Neural progenitor cell (in vitro differentiated cells): ENCODE measurements at regions not wholly inside any gene's neighbourhood (a gene's known extent, or its start where the extent isn't known, plus 50 kb on each side); places are given as distances from the start of the nearest gene placed in this dataset.

Experiments used
- DNase-seq: peaks from one replicate; pipeline ENCODE4 v3.0.0-alpha.2; 2016; ENCODE audit warnings: low spot score
- H2AFZ ChIP-seq: fragments of 200-600 bp; sonication (generic); replicated peaks from 2 replicates; pipeline ENCODE4 v1.6.1; 2016; ENCODE audit warnings: antibody characterized with exemption
- H3F3A ChIP-seq: fragments of 200-600 bp; sonication (generic); 2 replicates; pipeline ENCODE4 v1.6.1; 2016; ENCODE audit warnings: antibody characterized with exemption, low read depth
- H3K27ac ChIP-seq: fragments of 200-600 bp; sonication (generic); 2 replicates; pipeline ENCODE4 v1.5.1; 2016; ENCODE audit warnings: mild to moderate bottlenecking
- H3K27me3 ChIP-seq: fragments of 200-600 bp; sonication (generic); 2 replicates; pipeline ENCODE4 v1.6.1; 2016; ENCODE audit warnings: mild to moderate bottlenecking, moderate library complexity
- H3K36me3 ChIP-seq: fragments of 200-600 bp; sonication (generic); 2 replicates; pipeline ENCODE4 v1.5.1; 2016
- H3K4me1 ChIP-seq: fragments of 200-600 bp; sonication (generic); 2 replicates; pipeline ENCODE4 v1.6.1; 2016; ENCODE audit warnings: mixed run types
- H3K4me2 ChIP-seq: fragments of 200-600 bp; sonication (generic); 2 replicates; pipeline ENCODE4 v1.6.1; 2016
- H3K4me3 ChIP-seq: fragments of 200-600 bp; sonication (generic); 2 replicates; pipeline ENCODE4 v1.5.1; 2016
- H3K79me2 ChIP-seq: fragments of 200-600 bp; sonication (generic); 2 replicates; pipeline ENCODE4 v1.6.1; 2016; ENCODE audit warnings: low read depth
- H3K9ac ChIP-seq: fragments of 200-600 bp; sonication (generic); 2 replicates; pipeline ENCODE4 v1.6.1; 2016
- H3K9me3 ChIP-seq: fragments of 200-600 bp; sonication (generic); 2 replicates; pipeline ENCODE4 v1.5.1; 2016; ENCODE audit warnings: low read depth
- H4K20me1 ChIP-seq: fragments of 200-600 bp; sonication (generic); 2 replicates; pipeline ENCODE4 v1.6.1; 2016; ENCODE audit warnings: low read depth
- H3K27ac Mint-ChIP-seq: 3 replicates; pipeline ENCODE4 v1.8.0; 2021; ENCODE audit warnings: mixed read lengths
- H3K27me3 Mint-ChIP-seq: 2 replicates; pipeline ENCODE4 v1.8.0; 2022; ENCODE audit warnings: low read depth, mild to moderate bottlenecking, inconsistent platforms, moderate library complexity, mixed read lengths; ENCODE audit not compliant: insufficient read depth
- H3K36me3 Mint-ChIP-seq: 3 replicates; pipeline ENCODE4 v1.8.0; 2021; ENCODE audit warnings: mixed read lengths
- H3K4me1 Mint-ChIP-seq: 3 replicates; pipeline ENCODE4 v1.8.0; 2021; ENCODE audit warnings: mixed read lengths
- H3K4me3 Mint-ChIP-seq: 3 replicates; pipeline ENCODE4 v1.8.0; 2021; ENCODE audit warnings: mild to moderate bottlenecking, moderate library complexity, mixed read lengths
- H3K9me3 Mint-ChIP-seq: 3 replicates; pipeline ENCODE4 v1.8.0; 2020; ENCODE audit warnings: mixed read lengths
- EZH2 ChIP-seq: fragments of 200-600 bp; sonication (generic); IDR thresholded peaks from 2 replicates; pipeline ENCODE4 v1.6.1; 2017; ENCODE audit warnings: antibody characterized with exemption, mild to moderate bottlenecking, moderate library complexity
- EZH2phosphoT487 ChIP-seq: fragments of 200-600 bp; sonication (generic); IDR thresholded peaks from 2 replicates; pipeline ENCODE4 v1.6.1; 2017; ENCODE audit warnings: antibody characterized with exemption
- TF ChIP-seq, protein P1 (sequence below): fragments of 200-600 bp; sonication (generic); IDR thresholded peaks from 2 replicates; pipeline ENCODE4 v1.5.1; 2017; ENCODE audit warnings: antibody characterized with exemption, mild to moderate bottlenecking

DNA sequence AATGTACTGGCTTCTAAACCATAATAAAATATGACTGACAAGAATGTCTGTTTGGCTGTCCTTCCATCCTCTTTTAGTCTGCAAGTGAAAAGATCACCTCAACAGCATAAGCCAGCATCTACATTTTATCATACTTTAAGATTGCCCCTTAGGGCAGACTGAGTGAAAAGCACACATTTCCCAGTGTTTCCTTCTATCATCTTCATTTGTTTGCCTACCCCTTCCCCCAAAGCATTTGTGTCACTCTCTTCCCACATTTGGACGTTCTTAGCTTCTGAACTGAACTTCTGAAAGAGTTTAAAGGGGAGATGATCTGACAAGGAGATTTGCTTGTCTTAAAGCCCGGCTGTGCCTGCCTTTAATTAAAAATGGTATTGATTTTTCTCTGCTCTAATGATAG is 322.2 kb downstream of the SPATA17 start:
- H3K4me1 ChIP-seq: no peaks in the 10 kb centered on the region
- no peaks in the 10 kb centered on the region for H4K20me1 ChIP-seq
- Mint-ChIP-seq H3K4me3 (no peak overlapping the region), H3K4me1 (no peaks in the 10 kb centered on the region), H3K27me3 (peaks cover 5% of the 10 kb centered on the region), H3K36me3 (no peaks in the 10 kb centered on the region), H3K27ac (no peak overlapping the region), H3K9me3 (peaks cover 6% of the 10 kb centered on the region)
- H3F3A ChIP-seq: no peaks in the 10 kb centered on the region
- H3K27ac ChIP-seq: no peak overlapping the region
- H3K4me3 ChIP-seq: no peak overlapping the region
- H3K79me2 ChIP-seq: no peaks in the 10 kb centered on the region
- no peak overlapping the region for H2AFZ ChIP-seq
- no peaks in the 10 kb centered on the region for H3K36me3 ChIP-seq
- no peaks in the 10 kb centered on the region for H3K9me3 ChIP-seq
- no peaks in the 10 kb centered on the region for H3K27me3 ChIP-seq
- H3K4me2 ChIP-seq: no peak overlapping the region
- TF ChIP-seq EZH2phosphoT487 (no peak), EZH2 (no peak)
- TF ChIP-seq, protein P1, sequence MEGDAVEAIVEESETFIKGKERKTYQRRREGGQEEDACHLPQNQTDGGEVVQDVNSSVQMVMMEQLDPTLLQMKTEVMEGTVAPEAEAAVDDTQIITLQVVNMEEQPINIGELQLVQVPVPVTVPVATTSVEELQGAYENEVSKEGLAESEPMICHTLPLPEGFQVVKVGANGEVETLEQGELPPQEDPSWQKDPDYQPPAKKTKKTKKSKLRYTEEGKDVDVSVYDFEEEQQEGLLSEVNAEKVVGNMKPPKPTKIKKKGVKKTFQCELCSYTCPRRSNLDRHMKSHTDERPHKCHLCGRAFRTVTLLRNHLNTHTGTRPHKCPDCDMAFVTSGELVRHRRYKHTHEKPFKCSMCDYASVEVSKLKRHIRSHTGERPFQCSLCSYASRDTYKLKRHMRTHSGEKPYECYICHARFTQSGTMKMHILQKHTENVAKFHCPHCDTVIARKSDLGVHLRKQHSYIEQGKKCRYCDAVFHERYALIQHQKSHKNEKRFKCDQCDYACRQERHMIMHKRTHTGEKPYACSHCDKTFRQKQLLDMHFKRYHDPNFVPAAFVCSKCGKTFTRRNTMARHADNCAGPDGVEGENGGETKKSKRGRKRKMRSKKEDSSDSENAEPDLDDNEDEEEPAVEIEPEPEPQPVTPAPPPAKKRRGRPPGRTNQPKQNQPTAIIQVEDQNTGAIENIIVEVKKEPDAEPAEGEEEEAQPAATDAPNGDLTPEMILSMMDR: no peak
- DNase-seq: no peak
- H3K9ac ChIP-seq: no peak overlapping the region

DNA sequence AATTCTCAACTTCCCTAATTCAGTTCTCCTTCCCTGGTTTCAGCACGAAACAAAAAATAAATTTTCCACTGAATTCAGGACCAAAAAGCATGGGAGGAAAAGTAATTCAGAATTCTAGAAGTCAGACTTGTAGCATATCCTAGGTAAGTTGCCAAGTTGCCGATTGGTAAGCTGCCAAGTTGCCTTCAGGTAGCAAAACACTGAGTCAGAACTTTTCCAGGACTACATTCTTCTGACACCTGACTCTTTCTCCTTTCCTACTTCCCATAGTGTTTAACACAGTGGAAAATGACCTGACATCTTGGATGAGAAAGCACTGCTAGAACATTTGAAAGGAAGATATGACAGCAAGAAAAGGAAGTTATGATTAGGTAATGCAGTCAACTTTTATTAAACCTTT is 322.8 kb downstream of the SPATA17 start:
- no peaks in the 10 kb centered on the region for H3K9me3 ChIP-seq

DNA sequence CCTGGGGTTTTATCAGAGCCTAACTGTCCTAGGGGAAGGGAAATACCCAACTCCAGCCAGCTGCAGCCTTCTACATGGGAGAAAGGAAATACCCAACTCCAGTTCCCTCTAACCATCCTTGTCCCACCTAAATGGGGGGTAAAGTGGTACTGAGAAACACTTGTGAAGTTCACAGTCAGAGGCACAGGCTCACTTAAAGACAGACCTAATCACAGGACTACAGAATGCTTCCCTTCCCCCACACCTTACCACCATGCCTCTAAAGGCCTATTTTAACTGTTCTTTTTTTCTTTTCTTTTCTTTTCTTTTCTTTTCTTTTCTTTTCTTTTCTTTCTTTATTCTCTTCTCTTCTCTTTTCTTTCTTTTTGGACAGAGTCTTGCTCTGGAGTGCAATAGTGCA is 324.6 kb downstream of the SPATA17 start:
- no peak overlapping the region for H3K9ac ChIP-seq
- TF ChIP-seq, protein P1: no peak
- no peak for TF ChIP-seq EZH2
- TF ChIP-seq EZH2phosphoT487: no peak

More for the DNA sequence above, 322.8 kb downstream of the SPATA17 start:
- H3K4me1 ChIP-seq: no peaks in the 10 kb centered on the region
- DNase-seq: no peak
- no peaks in the 10 kb centered on the region for H3K27me3 ChIP-seq
- Mint-ChIP-seq H3K36me3 (no peaks in the 10 kb centered on the region), H3K27ac (no peak overlapping the region), H3K9me3 (peaks cover 6% of the 10 kb centered on the region), H3K4me3 (no peak overlapping the region), H3K4me1 (no peaks in the 10 kb centered on the region), H3K27me3 (peaks cover 5% of the 10 kb centered on the region)
- H3K4me3 ChIP-seq: no peak overlapping the region
- H3F3A ChIP-seq: no peaks in the 10 kb centered on the region
- H3K36me3 ChIP-seq: no peaks in the 10 kb centered on the region
- H3K9ac ChIP-seq: no peak overlapping the region
- H4K20me1 ChIP-seq: no peaks in the 10 kb centered on the region
- H3K4me2 ChIP-seq: no peak overlapping the region
- no peaks in the 10 kb centered on the region for H3K79me2 ChIP-seq
- TF ChIP-seq, protein P1: no peak
- TF ChIP-seq EZH2 (no peak), EZH2phosphoT487 (no peak)
- no peak overlapping the region for H3K27ac ChIP-seq
- H2AFZ ChIP-seq: no peak overlapping the region

More for the DNA sequence above, 324.6 kb downstream of the SPATA17 start:
- no peaks in the 10 kb centered on the region for H4K20me1 ChIP-seq
- no peak overlapping the region for H2AFZ ChIP-seq
- H3K27me3 ChIP-seq: no peaks in the 10 kb centered on the region
- no peaks in the 10 kb centered on the region for H3K36me3 Mint-ChIP-seq
- H3K9me3 ChIP-seq: no peaks in the 10 kb centered on the region
- no peaks in the 10 kb centered on the region for H3F3A ChIP-seq
- no peaks in the 10 kb centered on the region for H3K4me1 ChIP-seq
- peaks cover 2% of the 10 kb centered on the region for H3K27me3 Mint-ChIP-seq
- H3K79me2 ChIP-seq: no peaks in the 10 kb centered on the region
- no peaks in the 10 kb centered on the region for H3K4me1 Mint-ChIP-seq
- H3K27ac ChIP-seq: no peak overlapping the region
- H3K4me3 ChIP-seq: no peak overlapping the region
- no peak overlapping the region for H3K27ac Mint-ChIP-seq
- DNase-seq: no peak
- H3K36me3 ChIP-seq: no peaks in the 10 kb centered on the region
- no peak overlapping the region for H3K4me3 Mint-ChIP-seq
- peaks cover 11% of the 10 kb centered on the region for H3K9me3 Mint-ChIP-seq
- no peak overlapping the region for H3K4me2 ChIP-seq
